SK-N-SH treated with all-trans-retinoic acid at 6 μM for 48 hours (cell line): ENCODE measurements at regions not wholly inside any gene's neighbourhood (a gene's known extent, or its start where the extent isn't known, plus 50 kb on each side); places are given as distances from the start of the nearest gene placed in this dataset.

Experiments
- ATAC-seq: fragments of 200-7000 bp; cut with Tn5 transposase; 3 replicates; pipeline ENCODE4 v1.9.1; 2020; ENCODE audit warnings: mild to moderate bottlenecking, moderate library complexity
- ARNTL ChIP-seq: fragments of 450-650 bp; formaldehyde crosslinking; IDR thresholded peaks from 2 replicates; pipeline ENCODE4 v1.5.0; 2020; ENCODE audit warnings: low read depth, mild to moderate bottlenecking, moderate library complexity, borderline replicate concordance
- BACH2 ChIP-seq: fragments of 250-450 bp; sonication (Bioruptor Pico); IDR thresholded peaks from 2 replicates; pipeline ENCODE4 v1.9.0; 2021; ENCODE audit warnings: mild to moderate bottlenecking, borderline replicate concordance
- CREB5 ChIP-seq: fragments of 250-450 bp; sonication (Bioruptor Pico); IDR thresholded peaks from 2 replicates; pipeline ENCODE4 v1.5.1; 2020; ENCODE audit warnings: low read depth, mild to moderate bottlenecking, moderate library complexity
- CSRNP3 ChIP-seq: fragments of 250-450 bp; sonication (Bioruptor Pico); IDR thresholded peaks from 2 replicates; pipeline ENCODE4 v1.5.1; 2021; ENCODE audit warnings: mild to moderate bottlenecking, moderate library complexity
- ESRRG ChIP-seq: fragments of 250-450 bp; sonication (Bioruptor Pico); IDR thresholded peaks from 2 replicates; pipeline ENCODE4 v1.6.1; 2021; ENCODE audit warnings: mild to moderate bottlenecking
- GLIS3 ChIP-seq: fragments of 250-450 bp; sonication (Bioruptor Pico); IDR thresholded peaks from 2 replicates; pipeline ENCODE4 v1.5.0; 2020; ENCODE audit warnings: mild to moderate bottlenecking, moderate library complexity
- ISL1 ChIP-seq: fragments of 250-450 bp; sonication (Bioruptor Pico); IDR thresholded peaks from 2 replicates; pipeline ENCODE4 v2.1.2; 2022; ENCODE audit warnings: mild to moderate bottlenecking, moderate library complexity
- OSR1 ChIP-seq: fragments of 250-450 bp; sonication (Bioruptor Pico); IDR thresholded peaks from 2 replicates; pipeline ENCODE4 v1.8.0; 2022; ENCODE audit warnings: moderate library complexity, mild to moderate bottlenecking, inconsistent platforms
- PATZ1 ChIP-seq: fragments of 250-450 bp; sonication (Bioruptor Pico); IDR thresholded peaks from 2 replicates; pipeline ENCODE4 v1.8.0; 2020; ENCODE audit warnings: mild to moderate bottlenecking, moderate library complexity, borderline replicate concordance
- POU6F1 ChIP-seq: fragments of 250-450 bp; sonication (Bioruptor Pico); IDR thresholded peaks from 2 replicates; pipeline ENCODE4 v1.8.0; 2021; ENCODE audit warnings: low read depth, mild to moderate bottlenecking, moderate library complexity, borderline replicate concordance
- RARB ChIP-seq: fragments of 250-450 bp; sonication (Bioruptor Pico); IDR thresholded peaks from 2 replicates; pipeline ENCODE4 v1.8.0; 2021; ENCODE audit warnings: mild to moderate bottlenecking, moderate library complexity
- SNAI2 ChIP-seq: fragments of 250-450 bp; sonication (Bioruptor Pico); IDR thresholded peaks from 2 replicates; pipeline ENCODE4 v1.5.0; 2020; ENCODE audit warnings: mild to moderate bottlenecking, moderate library complexity
- TCF4 ChIP-seq: fragments of 250-450 bp; sonication (Bioruptor Pico); IDR thresholded peaks from 2 replicates; pipeline ENCODE4 v1.8.0; 2021; ENCODE audit warnings: mild to moderate bottlenecking, moderate library complexity, borderline replicate concordance
- TOX ChIP-seq: fragments of 250-450 bp; sonication (Bioruptor Pico); IDR thresholded peaks from 2 replicates; pipeline ENCODE4 v1.8.0; 2021; ENCODE audit warnings: mild to moderate bottlenecking, moderate library complexity, borderline replicate concordance
- TSHZ2 ChIP-seq: fragments of 250-450 bp; sonication (Bioruptor Pico); IDR thresholded peaks from 2 replicates; pipeline ENCODE4 v1.5.0; 2020; ENCODE audit warnings: mild to moderate bottlenecking, moderate library complexity
- ZC3H10 ChIP-seq: fragments of 250-450 bp; sonication (Bioruptor Pico); IDR thresholded peaks from 2 replicates; pipeline ENCODE4 v1.5.1; 2021; ENCODE audit warnings: mild to moderate bottlenecking, moderate library complexity
- ZFP3 ChIP-seq: fragments of 250-450 bp; sonication (Bioruptor Pico); IDR thresholded peaks from 2 replicates; pipeline ENCODE4 v1.5.0; 2020; ENCODE audit warnings: mild to moderate bottlenecking, moderate library complexity
- ZFP30 ChIP-seq: fragments of 450-650 bp; formaldehyde crosslinking; IDR thresholded peaks from 2 replicates; pipeline ENCODE4 v1.5.0; 2022; ENCODE audit warnings: mild to moderate bottlenecking, moderate library complexity
- ZNF565 ChIP-seq: fragments of 450-650 bp; formaldehyde crosslinking; conservative IDR thresholded peaks from 2 replicates; pipeline ENCODE4 v1.5.0; 2020; ENCODE audit warnings: low read depth, mild to moderate bottlenecking, moderate library complexity
- ZNF70 ChIP-seq: fragments of 450-650 bp; formaldehyde crosslinking; IDR thresholded peaks from 2 replicates; pipeline ENCODE4 v1.5.0; 2020; ENCODE audit warnings: mild to moderate bottlenecking, moderate library complexity
- ZNF8 ChIP-seq: fragments of 450-650 bp; formaldehyde crosslinking; IDR thresholded peaks from 2 replicates; pipeline ENCODE4 v1.5.0; 2020; ENCODE audit warnings: mild to moderate bottlenecking, moderate library complexity

DNA sequence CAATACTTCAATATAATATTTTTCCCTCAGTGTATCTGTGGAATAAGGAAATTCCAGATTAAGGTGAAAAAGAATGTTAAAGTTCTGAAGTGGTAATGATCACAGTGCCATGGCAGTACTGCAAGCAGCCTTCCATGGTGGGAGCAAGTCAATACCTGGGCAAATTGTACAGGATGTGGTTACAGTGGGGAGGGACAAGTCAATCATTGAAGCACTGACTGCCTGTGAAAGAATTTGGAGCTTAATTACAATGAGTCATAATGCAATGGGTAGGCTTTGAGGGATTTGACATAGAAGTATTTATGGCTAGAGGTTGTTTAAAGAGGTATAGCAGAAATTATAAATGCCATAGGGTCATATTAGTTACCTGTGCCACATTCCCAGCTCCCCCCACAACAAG is 786.5 kb upstream of the ACO1 start:
- no peak; the same call in 2 of the 3 replicates for ATAC-seq
- no peak for TF ChIP-seq POU6F1 (CRISPR knock-in tag)
- TF ChIP-seq TSHZ2 (CRISPR knock-in tag) = no peak
- TF ChIP-seq ZFP3 (CRISPR knock-in tag) = no peak
- no peak for TF ChIP-seq OSR1 (CRISPR knock-in tag)
- no peak for TF ChIP-seq ZC3H10 (CRISPR knock-in tag)
- no peak for TF ChIP-seq CREB5 (CRISPR knock-in tag)
- TF ChIP-seq ZNF565 (CRISPR knock-in tag) = no peak
- no peak for TF ChIP-seq ARNTL
- TF ChIP-seq PATZ1 (CRISPR knock-in tag) = no peak
- no peak for TF ChIP-seq ESRRG (CRISPR knock-in tag)
- no peak for TF ChIP-seq BACH2
- no peak for TF ChIP-seq ZNF8
- no peak for TF ChIP-seq CSRNP3 (CRISPR knock-in tag)
- no peak for TF ChIP-seq TCF4 (CRISPR knock-in tag)
- TF ChIP-seq ZNF70 = no peak
- TF ChIP-seq RARB (CRISPR knock-in tag) = no peak
- no peak for TF ChIP-seq SNAI2 (CRISPR knock-in tag)

GRCh38 chr9:31601666-31602065 is 782.8 kb upstream of the ACO1 start:
- no peak for TF ChIP-seq BACH2
- TF ChIP-seq SNAI2 (CRISPR knock-in tag) = no peak
- TF ChIP-seq ISL1 (CRISPR knock-in tag) = no peak
- no peak for TF ChIP-seq ARNTL
- no peak for TF ChIP-seq TSHZ2 (CRISPR knock-in tag)
- TF ChIP-seq, all 23 proteins: peak for 0
- no peak for ATAC-seq

DNA sequence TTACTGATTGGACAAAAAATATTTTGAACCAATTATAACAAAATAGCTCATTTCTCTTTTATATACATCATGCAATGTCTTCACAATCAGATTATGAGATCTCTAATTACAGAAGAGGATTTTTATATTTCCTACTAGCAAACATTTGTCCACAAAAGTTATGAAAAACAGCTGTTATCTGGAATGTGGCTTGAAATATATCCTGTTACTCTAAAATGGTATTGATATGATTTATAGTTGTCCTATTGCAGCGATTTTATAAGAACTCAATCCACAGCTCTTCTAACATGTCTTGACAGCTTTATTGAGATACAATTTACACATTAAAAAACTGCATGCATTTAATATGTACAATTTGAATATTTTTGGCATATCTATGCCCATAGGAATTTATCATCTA is 779.9 kb upstream of the ACO1 start:
- ATAC-seq = no peak
- TF ChIP-seq ARNTL (no peak), ZNF565 (CRISPR knock-in tag) (no peak), BACH2 (no peak), ISL1 (CRISPR knock-in tag) (no peak), RARB (CRISPR knock-in tag) (no peak), GLIS3 (CRISPR knock-in tag) (no peak), ZNF8 (no peak), TSHZ2 (CRISPR knock-in tag) (no peak), ESRRG (CRISPR knock-in tag) (no peak), ZFP30 (no peak), CSRNP3 (CRISPR knock-in tag) (no peak), OSR1 (CRISPR knock-in tag) (no peak), TOX (CRISPR knock-in tag) (no peak)
